Right lobe of liver (tissue), 6 donors: ENCODE measurements at regions not wholly inside any gene's neighbourhood (a gene's known extent, or its start where the extent isn't known, plus 50 kb on each side); places are given as distances from the start of the nearest gene placed in this dataset.
A peak's percentile ranks its signal among the peaks of the same experiment; 100 is the strongest.

ENCODE experiments used
- ATAC-seq, 4 donors: fragments of 200-7000 bp; cut with Tn5 transposase; one replicate each; pipeline ENCODE4 v1.9.1; 2020; ENCODE audit warnings: mild to moderate bottlenecking in 4 of 4, moderate library complexity in 4 of 4
- DNase-seq, 3 donors: peaks; one replicate each; pipeline ENCODE4 v3.0.0-alpha.2; 2020
- H3K27ac ChIP-seq, 3 donors: fragments of 200-600 bp; one replicate each; pipeline ENCODE4 v1.8.0; 2022
- H3K27me3 ChIP-seq, 2 donors: fragments of 200-600 bp; one replicate each; pipeline ENCODE4 v1.8.0; 2022
- H3K36me3 ChIP-seq, 4 donors: fragments of 200-600 bp; sonication (generic) in 1 of 4; one replicate each; pipeline versions ENCODE4 v1.5.1 to v1.8.0; 2017 to 2022; ENCODE audit warnings: control low read depth in 1 of 4
- H3K4me1 ChIP-seq, 4 donors: fragments of 200-600 bp; sonication (generic) in 1 of 4; one replicate each; pipeline versions ENCODE4 v1.5.1 to v1.8.0; 2017 to 2022; ENCODE audit warnings: control low read depth in 1 of 4
- H3K4me3 ChIP-seq, 3 donors: fragments of 200-600 bp; one replicate each; pipeline ENCODE4 v1.8.0; 2022
- H3K9me3 ChIP-seq, 4 donors: fragments of 200-600 bp; sonication (generic) in 1 of 4; one replicate each; pipeline versions ENCODE4 v1.5.1 to v1.8.0; 2017 to 2022; ENCODE audit warnings: control low read depth in 1 of 4
- POLR2A ChIP-seq: fragments of 450-650 bp; IDR thresholded peaks from one replicate; pipeline ENCODE4 v1.6.1; 2017; ENCODE audit warnings: antibody characterized with exemption, mild to moderate bottlenecking
- WGBS: methylation state at CpG from one replicate; pipeline ENCODE4 v1.1.6; 2018; ENCODE audit warnings: low coverage, low lambda C conversion rate; ENCODE audit not compliant: insufficient coverage; ENCODE audit errors: missing lambda C conversion rate; 5-methylcytosine and 5-hydroxymethylcytosine counted together
- intact Hi-C, 2 donors: fragments of 100-400 bp; cut with DNase I; formaldehyde crosslinking; loops; one replicate each; pipeline versions ENCODE4 v1.11.2 to v1.14.1; 2022
- TF ChIP-seq, protein P1 (sequence below), 4 donors: fragments of 200-600 bp in 3 of 4; fragments of 450-650 bp in 1 of 4; IDR thresholded peaks; one replicate each; pipeline versions ENCODE4 v1.5.1 to v1.8.0; 2016 to 2022; ENCODE audit warnings: antibody characterized with exemption in 4 of 4, mild to moderate bottlenecking in 2 of 4
- donor health status: DM: no; HTN: yes; CAD: no.
- donor health status: DM: no; HTN: no; CAD: no.
- donor health status: DM: no; HTN: no; CAD: no.
- donor health status: DM: no; HTN: yes; CAD: no.
- donor health status: DM: no; HTN: yes; CAD: no.

DNA sequence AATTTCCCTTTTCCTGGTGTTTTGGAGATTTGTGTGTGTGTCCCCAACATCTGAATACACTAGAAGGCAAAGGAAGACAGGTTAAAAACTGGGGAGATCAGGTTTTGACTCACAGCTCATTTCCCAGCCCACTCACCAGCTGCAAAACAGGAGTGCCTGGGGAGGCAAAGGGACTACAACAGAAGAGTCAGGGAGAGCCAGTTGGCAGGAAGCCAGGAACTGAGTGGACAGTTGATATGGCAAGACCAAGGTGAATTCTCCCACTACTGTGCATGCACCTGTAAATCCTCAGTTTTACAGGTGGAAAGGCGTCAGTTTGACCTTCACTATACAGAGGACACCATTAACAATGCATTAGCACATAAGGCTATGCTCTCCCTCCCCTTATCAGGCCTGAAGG lies 901.5 kb upstream of the SEMA6D start:
- DNase-seq: peak in 1 of 3 donors; percentile 16
- ATAC-seq: no peak
- intact Hi-C loops: no loop called here
- H3K4me1 ChIP-seq: no peaks in the 10 kb centered on the region
- no peaks in the 10 kb centered on the region for H3K36me3 ChIP-seq
- H3K4me3 ChIP-seq: no peak overlapping the region
- no peaks in the 10 kb centered on the region for H3K9me3 ChIP-seq
- no peak overlapping the region for H3K27ac ChIP-seq
- TF ChIP-seq, protein P1, sequence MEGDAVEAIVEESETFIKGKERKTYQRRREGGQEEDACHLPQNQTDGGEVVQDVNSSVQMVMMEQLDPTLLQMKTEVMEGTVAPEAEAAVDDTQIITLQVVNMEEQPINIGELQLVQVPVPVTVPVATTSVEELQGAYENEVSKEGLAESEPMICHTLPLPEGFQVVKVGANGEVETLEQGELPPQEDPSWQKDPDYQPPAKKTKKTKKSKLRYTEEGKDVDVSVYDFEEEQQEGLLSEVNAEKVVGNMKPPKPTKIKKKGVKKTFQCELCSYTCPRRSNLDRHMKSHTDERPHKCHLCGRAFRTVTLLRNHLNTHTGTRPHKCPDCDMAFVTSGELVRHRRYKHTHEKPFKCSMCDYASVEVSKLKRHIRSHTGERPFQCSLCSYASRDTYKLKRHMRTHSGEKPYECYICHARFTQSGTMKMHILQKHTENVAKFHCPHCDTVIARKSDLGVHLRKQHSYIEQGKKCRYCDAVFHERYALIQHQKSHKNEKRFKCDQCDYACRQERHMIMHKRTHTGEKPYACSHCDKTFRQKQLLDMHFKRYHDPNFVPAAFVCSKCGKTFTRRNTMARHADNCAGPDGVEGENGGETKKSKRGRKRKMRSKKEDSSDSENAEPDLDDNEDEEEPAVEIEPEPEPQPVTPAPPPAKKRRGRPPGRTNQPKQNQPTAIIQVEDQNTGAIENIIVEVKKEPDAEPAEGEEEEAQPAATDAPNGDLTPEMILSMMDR (IDR thresholded peaks at IDR 0.05): no peak
- TF ChIP-seq POLR2A: no peak
- H3K27me3 ChIP-seq: no peaks in the 10 kb centered on the region
- WGBS: 38% methylated on average over 1 of the region's 1 CpG

DNA sequence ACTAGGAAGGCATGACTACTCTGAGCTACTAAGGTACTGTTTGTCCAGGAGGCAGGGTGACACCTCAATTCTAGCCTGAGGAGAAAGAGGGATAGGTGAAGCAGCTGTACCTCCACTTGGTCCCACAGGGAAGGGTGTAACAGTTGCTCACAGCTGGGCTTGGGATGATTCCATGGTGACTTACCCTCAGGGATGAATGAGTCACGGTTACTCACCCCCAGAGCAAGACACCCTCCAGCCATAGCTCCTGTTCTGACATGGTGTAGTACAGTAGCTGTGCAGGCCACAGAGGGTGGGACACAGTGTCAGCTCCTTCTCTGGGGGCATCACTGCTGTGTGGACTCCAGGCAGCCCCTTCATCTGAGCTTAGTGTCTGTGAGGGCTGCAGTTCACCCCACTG lies 868.6 kb upstream of the SEMA6D start:
- H3K27ac ChIP-seq: no peak overlapping the region
- no peaks in the 10 kb centered on the region for H3K27me3 ChIP-seq
- no peaks in the 10 kb centered on the region for H3K4me1 ChIP-seq
- DNase-seq (no peak), ATAC-seq (no peak)
- intact Hi-C loops: no loop called here
- H3K36me3 ChIP-seq: no peaks in the 10 kb centered on the region
- no peaks in the 10 kb centered on the region for H3K9me3 ChIP-seq
- TF ChIP-seq, protein P1 (IDR thresholded peaks at IDR 0.05): no peak
- no peak for TF ChIP-seq POLR2A
- no CpG with 5 or more reads among the region's 1 CpG for WGBS
- no peak overlapping the region for H3K4me3 ChIP-seq

DNA sequence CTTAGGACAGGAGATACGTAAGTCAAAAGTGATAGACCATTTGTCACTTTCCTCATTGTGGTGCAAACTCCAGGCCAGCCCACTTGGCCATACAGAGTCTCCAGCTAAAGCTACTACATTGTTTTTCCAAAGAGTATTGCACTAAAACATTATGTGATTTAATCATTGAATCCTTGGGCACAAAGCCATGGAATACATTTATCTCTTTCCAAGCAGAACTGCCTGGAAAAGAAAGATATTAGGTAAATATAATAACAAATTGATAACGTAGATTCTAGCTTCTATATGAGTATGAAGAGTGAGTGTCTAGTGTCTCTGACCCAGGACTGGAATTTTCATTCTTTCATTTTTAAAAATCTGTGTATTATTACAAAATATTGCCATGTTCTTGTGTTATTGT lies 863.7 kb upstream of the SEMA6D start:
- Histone ChIP-seq H3K27me3 (no peaks in the 10 kb centered on the region), H3K36me3 (no peaks in the 10 kb centered on the region), H3K9me3 (no peaks in the 10 kb centered on the region), H3K4me3 (no peak overlapping the region), H3K4me1 (no peaks in the 10 kb centered on the region), H3K27ac (no peak overlapping the region)
- ATAC-seq (no peak), DNase-seq (no peak)
- TF ChIP-seq, protein P1 (IDR thresholded peaks at IDR 0.05): no peak
- TF ChIP-seq POLR2A: no peak
- intact Hi-C loops: no loop called here
- 46% methylated on average over 2 of the region's 2 CpGs for WGBS

DNA sequence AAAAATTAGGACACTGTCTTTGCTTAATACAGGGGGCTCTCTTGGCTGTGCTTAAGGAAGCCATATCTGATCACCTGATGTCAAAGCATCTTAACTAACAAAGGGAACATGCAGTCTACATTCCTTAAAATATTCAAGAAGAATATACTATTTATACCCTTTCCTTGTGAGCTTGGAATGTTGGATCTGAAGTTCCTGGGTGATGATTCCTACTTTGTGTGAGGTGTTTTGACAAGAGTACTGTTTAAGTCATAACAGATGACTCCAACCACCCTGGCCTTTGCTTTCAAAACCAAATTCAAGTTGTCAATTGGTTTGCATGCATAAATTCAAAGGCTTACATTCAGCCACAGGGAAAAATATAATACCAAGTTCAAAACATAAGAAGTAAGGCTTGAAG lies 862.7 kb upstream of the SEMA6D start:
- no peak overlapping the region for H3K4me3 ChIP-seq
- no peaks in the 10 kb centered on the region for H3K4me1 ChIP-seq
- H3K36me3 ChIP-seq: no peaks in the 10 kb centered on the region
- peaks cover 0 to under 1% (median 0%) of the 10 kb centered on the region in 4 donors for H3K9me3 ChIP-seq
- no peak overlapping the region for H3K27ac ChIP-seq
- no peak for DNase-seq
- no peak for ATAC-seq
- intact Hi-C loops: no loop called here
- H3K27me3 ChIP-seq: no peaks in the 10 kb centered on the region
- TF ChIP-seq POLR2A: no peak
- TF ChIP-seq, protein P1 (IDR thresholded peaks at IDR 0.05): no peak

DNA sequence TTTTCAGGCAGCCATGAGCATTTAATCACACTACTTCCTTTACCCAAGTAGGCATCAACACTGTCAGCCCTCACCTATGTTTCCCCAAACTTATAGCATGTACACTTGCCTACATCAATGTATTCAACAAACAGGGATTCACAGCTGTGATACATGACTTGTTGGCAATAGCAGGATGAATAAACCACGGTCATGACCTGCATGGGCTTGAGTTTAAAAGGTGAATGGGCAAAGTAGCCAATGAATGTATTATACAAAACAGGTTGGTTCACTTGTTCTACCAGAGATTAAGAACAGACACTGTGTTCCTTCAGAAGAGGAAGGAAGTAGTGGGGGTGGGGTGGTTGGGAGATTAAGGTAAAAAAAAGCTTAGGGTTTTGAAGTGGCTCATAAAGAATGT lies 861.9 kb upstream of the SEMA6D start:
- no peaks in the 10 kb centered on the region for H3K4me1 ChIP-seq
- no peak overlapping the region for H3K4me3 ChIP-seq
- no peaks in the 10 kb centered on the region for H3K27me3 ChIP-seq
- intact Hi-C loops: no loop called here
- no peak overlapping the region for H3K27ac ChIP-seq
- 44% methylated on average over 1 of the region's 1 CpG for WGBS
- no peak for ATAC-seq
- peaks cover 0 to 3% (median 0%) of the 10 kb centered on the region in 4 donors for H3K9me3 ChIP-seq
- H3K36me3 ChIP-seq: no peaks in the 10 kb centered on the region
- no peak for DNase-seq
- TF ChIP-seq, protein P1 (IDR thresholded peaks at IDR 0.05): no peak
- TF ChIP-seq POLR2A: no peak
